ENCODE measurements at regions not wholly inside any gene's neighbourhood (a gene's known extent, or its start where the extent isn't known, plus 50 kb on each side); places are given as distances from the start of the nearest gene placed in this dataset.
A peak's percentile ranks its signal among the peaks of the same experiment; 100 is the strongest.
"Not testable (repeated sequence)": the region's sequence is repeated elsewhere in the genome, so short reads cannot be mapped to it uniquely, and the experiment has no call there.

DNA sequence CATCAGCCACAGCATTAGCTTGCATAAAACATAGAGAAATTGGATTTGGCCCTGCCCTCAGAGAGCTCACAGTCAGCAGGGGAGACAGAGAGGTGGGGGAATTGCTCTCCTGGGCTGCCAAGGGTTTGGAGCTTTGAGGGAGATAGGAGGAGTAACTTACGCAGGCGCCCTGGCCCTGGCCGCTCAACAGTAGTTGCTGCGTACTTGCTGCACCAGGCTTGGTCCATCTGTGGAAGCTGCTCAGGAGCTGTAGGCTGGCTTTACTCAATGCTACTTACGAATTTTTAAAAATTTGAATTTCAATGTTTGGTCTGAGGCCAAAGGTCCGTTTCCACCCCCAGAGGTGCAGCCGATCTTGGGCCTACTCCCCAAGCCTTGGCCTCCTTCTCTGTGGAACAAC is 83.3 kb downstream of the CPZ start:
- DNase-seq (ENCODE audit: low spot score), result no peak

GRCh38 chr4:8675383-8675782 is 82.8 kb downstream of the CPZ start:
- no peak for DNase-seq (ENCODE audit: low spot score)

GRCh38 chr4:8674311-8674885 is 81.8 kb downstream of the CPZ start:
- no peak for DNase-seq (ENCODE audit: low spot score)

- DNase-seq (ENCODE audit: low spot score), result not testable (repeated sequence)
Observed at GRCh38 chr4:8673106-8673505, 80.5 kb downstream of the CPZ start.

DNA sequence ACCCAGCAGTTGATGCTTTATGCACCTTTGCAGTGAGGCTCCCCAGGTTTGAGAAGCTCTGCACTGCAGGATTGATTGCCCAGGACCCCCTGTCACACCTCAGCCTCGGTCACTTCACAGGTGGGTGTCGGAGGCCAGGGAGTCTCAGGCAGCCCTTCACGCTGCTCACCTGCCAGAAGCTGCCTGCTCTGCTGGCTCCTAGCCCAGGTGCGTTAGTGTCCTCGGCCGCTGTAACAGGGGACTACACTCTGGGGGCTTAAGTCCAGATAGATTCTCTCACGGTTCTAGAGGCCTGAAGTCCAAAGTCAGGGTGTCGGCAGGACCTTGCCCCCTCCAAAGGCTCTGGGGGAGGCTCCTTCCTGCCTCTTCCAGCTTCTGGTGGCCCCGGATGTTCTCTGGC is 79.9 kb downstream of the CPZ start:
- DNase-seq (ENCODE audit: low spot score), result peak; percentile 22

DNA sequence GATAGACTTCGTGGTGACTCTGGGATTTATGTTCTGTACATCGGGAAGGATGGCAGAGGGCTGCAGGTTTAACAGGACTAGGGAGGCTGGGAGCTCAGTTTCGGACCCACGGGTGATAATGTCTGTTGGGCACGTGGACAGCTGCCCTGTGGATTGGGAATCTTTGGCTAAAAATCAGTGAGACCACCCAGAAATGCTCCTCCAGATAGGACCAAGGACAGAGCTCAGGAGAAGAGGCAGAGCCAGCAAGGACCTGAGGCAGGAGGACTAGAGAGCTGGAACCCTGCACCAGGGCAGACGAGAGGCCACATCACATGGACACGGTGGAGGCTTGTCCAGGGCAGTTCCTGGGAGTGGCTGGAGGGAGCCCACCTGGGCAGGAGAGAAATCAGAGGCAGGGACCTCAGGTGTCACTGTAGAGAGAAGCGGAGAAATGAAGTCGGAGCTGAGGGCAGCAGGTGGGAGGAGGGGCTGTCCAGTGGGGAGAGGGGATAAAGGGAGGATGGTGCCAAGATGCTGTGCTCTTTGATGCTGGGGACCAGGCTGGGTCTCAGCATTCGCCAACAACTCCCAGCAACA is 79.2 kb downstream of the CPZ start:
- no peak for DNase-seq (ENCODE audit: low spot score)

Measured in left forelimb (tissue), 1 donor.